Spleen (tissue), 7 donors: ENCODE measurements at regions not wholly inside any gene's neighbourhood (a gene's known extent, or its start where the extent isn't known, plus 50 kb on each side); places are given as distances from the start of the nearest gene placed in this dataset.

Experiments
- CTCF ChIP-seq, 11 experiments: fragments of 200-600 bp in 7 of 11; fragments of 450-650 bp in 4 of 11; sonication (generic) in 4 of 11; IDR thresholded peaks in 8 of 11; conservative IDR thresholded peaks in 3 of 11; 1 replicate in 7 of 11; 2 replicates in 4 of 11; pipeline versions ENCODE4 v1.4.0 to v1.8.0; 2016 to 2021; ENCODE audit warnings: antibody characterized with exemption in 11 of 11, inconsistent platforms in 4 of 11, mild to moderate bottlenecking in 1 of 11
- POLR2A ChIP-seq, 3 donors: fragments of 450-650 bp; IDR thresholded peaks; one replicate each; pipeline ENCODE4 v1.5.1; 2017; ENCODE audit warnings: antibody characterized with exemption in 3 of 3, mild to moderate bottlenecking in 1 of 3
- POLR2AphosphoS5 ChIP-seq, 3 donors: sonication (generic); formaldehyde crosslinking; IDR thresholded peaks; one replicate each; pipeline ENCODE4 v1.5.1; 2017; ENCODE audit warnings: antibody characterized with exemption in 3 of 3
- donor health status: DM: no; HTN: no; CAD: no; lungs with moderate emphysema.
- donor health status: DM: no; HTN: no; CAD: no.
- donor health status: DM: no; HTN: no; CAD: no.

- TF ChIP-seq CTCF (IDR thresholded peaks at IDR 0.05 in 8 of 11, conservative IDR thresholded peaks at IDR 0.05 in 3 of 11) (no peak), POLR2AphosphoS5 (IDR thresholded peaks at IDR 0.05) (no peak), POLR2A (IDR thresholded peaks at IDR 0.05) (no peak)
Observed at GRCh38 chr6:139565591-139565990, 191.1 kb upstream of the CITED2 start.
